Peyer's patch (tissue), 4 donors: ENCODE measurements at regions not wholly inside any gene's neighbourhood (a gene's known extent, or its start where the extent isn't known, plus 50 kb on each side); places are given as distances from the start of the nearest gene placed in this dataset.

Source experiments
- POLR2A ChIP-seq, 2 donors: fragments of 450-650 bp; IDR thresholded peaks; one replicate each; pipeline ENCODE4 v1.5.1; 2017; ENCODE audit warnings: antibody characterized with exemption in 2 of 2, mild to moderate bottlenecking in 2 of 2, moderate library complexity in 2 of 2
- TF ChIP-seq, protein P1 (sequence below), 6 experiments: fragments of 450-650 bp in 4 of 6; fragments of 200-600 bp in 2 of 6; sonication (generic) in 1 of 6; IDR thresholded peaks; one replicate each; pipeline ENCODE4 v1.5.1; 2017 to 2019; ENCODE audit warnings: antibody characterized with exemption in 6 of 6, mild to moderate bottlenecking in 3 of 6, moderate library complexity in 1 of 6

DNA sequence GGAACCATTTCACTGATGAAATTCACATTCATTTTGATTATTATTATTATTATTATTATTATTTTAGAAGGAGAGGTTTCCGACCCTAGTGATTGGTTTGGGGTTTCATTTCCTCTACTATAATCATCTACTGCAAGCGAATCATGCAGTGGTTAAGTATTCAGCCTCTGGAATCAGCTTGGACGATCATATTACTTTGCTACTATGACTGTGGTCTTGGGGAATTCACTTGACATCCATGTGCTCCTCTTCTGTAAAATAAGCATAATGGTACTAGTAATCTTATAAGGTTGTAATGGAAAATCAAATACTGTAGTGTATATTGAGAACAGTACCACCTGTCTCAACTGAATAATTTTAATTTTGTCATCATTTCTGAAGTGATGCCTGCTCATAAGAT lies 132.1 kb upstream of the SLC4A4 start:
- TF ChIP-seq, protein P1, sequence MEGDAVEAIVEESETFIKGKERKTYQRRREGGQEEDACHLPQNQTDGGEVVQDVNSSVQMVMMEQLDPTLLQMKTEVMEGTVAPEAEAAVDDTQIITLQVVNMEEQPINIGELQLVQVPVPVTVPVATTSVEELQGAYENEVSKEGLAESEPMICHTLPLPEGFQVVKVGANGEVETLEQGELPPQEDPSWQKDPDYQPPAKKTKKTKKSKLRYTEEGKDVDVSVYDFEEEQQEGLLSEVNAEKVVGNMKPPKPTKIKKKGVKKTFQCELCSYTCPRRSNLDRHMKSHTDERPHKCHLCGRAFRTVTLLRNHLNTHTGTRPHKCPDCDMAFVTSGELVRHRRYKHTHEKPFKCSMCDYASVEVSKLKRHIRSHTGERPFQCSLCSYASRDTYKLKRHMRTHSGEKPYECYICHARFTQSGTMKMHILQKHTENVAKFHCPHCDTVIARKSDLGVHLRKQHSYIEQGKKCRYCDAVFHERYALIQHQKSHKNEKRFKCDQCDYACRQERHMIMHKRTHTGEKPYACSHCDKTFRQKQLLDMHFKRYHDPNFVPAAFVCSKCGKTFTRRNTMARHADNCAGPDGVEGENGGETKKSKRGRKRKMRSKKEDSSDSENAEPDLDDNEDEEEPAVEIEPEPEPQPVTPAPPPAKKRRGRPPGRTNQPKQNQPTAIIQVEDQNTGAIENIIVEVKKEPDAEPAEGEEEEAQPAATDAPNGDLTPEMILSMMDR (IDR thresholded peaks at IDR 0.05), result no peak
- no peak for TF ChIP-seq POLR2A (IDR thresholded peaks at IDR 0.05)
